H9 (cell line): ENCODE measurements at regions not wholly inside any gene's neighbourhood (a gene's known extent, or its start where the extent isn't known, plus 50 kb on each side); places are given as distances from the start of the nearest gene placed in this dataset.

Experiments used
- DNase-seq: peaks from one replicate; pipeline ENCODE4 v3.0.0-alpha.2; 2017
- H2AFZ ChIP-seq: one replicate; pipeline ENCODE4 v1.6.1; 2013; ENCODE audit warnings: mild to moderate bottlenecking, low read length, control low read depth, moderate library complexity
- H2AK5ac ChIP-seq: 2 replicates; pipeline ENCODE4 v1.6.1; 2013; ENCODE audit warnings: low read length, control low read depth, mixed read lengths; ENCODE audit not compliant: insufficient read length
- H2BK120ac ChIP-seq: one replicate; pipeline ENCODE4 v1.6.1; 2013; ENCODE audit warnings: low read depth, mild to moderate bottlenecking, low read length, control low read depth, inconsistent platforms; ENCODE audit not compliant: poor library complexity, severe bottlenecking
- H2BK12ac ChIP-seq: 2 replicates; pipeline ENCODE4 v1.6.1; 2013; ENCODE audit warnings: low read length, control low read depth, mixed read lengths, low read depth; ENCODE audit not compliant: insufficient read length
- H2BK15ac ChIP-seq: 2 replicates; pipeline ENCODE4 v1.6.1; 2013; ENCODE audit warnings: low read depth, low read length, control low read depth
- H2BK20ac ChIP-seq: one replicate; pipeline ENCODE4 v1.6.1; 2013; ENCODE audit warnings: low read depth, mild to moderate bottlenecking, low read length, control low read depth, inconsistent platforms; ENCODE audit not compliant: poor library complexity, severe bottlenecking
- H2BK5ac ChIP-seq: 2 replicates; pipeline ENCODE4 v1.6.1; 2013; ENCODE audit warnings: low read length, control low read depth, mixed read lengths; ENCODE audit not compliant: insufficient read length
- H3K14ac ChIP-seq: 2 replicates; pipeline ENCODE4 v1.6.1; 2013; ENCODE audit warnings: low read length, control low read depth; ENCODE audit not compliant: insufficient read depth
- H3K18ac ChIP-seq: 2 replicates; pipeline ENCODE4 v1.6.1; 2013; ENCODE audit warnings: low read depth, mild to moderate bottlenecking, mixed read lengths, low read length, control low read depth; ENCODE audit not compliant: insufficient read length
- H3K23ac ChIP-seq: 2 replicates; pipeline ENCODE4 v1.6.1; 2013; ENCODE audit warnings: low read length, control low read depth, mixed read lengths, low read depth; ENCODE audit not compliant: insufficient read length
- H3K23me2 ChIP-seq: 2 replicates; pipeline ENCODE4 v1.6.1; 2013; ENCODE audit warnings: low read depth, mild to moderate bottlenecking, mixed read lengths, low read length, control low read depth; ENCODE audit not compliant: insufficient read length, poor library complexity, severe bottlenecking
- H3K27ac ChIP-seq: 2 replicates; pipeline ENCODE4 v1.5.1; 2013; ENCODE audit warnings: low read length, control low read depth, mixed read lengths, low read depth; ENCODE audit not compliant: insufficient read length
- H3K27me3 ChIP-seq: 2 replicates; pipeline ENCODE4 v1.6.1; 2013; ENCODE audit warnings: low read length, control low read depth, inconsistent platforms; ENCODE audit not compliant: insufficient read depth
- H3K4ac ChIP-seq: 2 replicates; pipeline ENCODE4 v1.6.1; 2013; ENCODE audit warnings: low read depth, mild to moderate bottlenecking, control low read depth, inconsistent platforms, low read length, moderate library complexity
- H3K4me1 ChIP-seq: 2 replicates; pipeline ENCODE4 v1.6.1; 2013; ENCODE audit warnings: low read length, control low read depth, inconsistent platforms; ENCODE audit not compliant: insufficient read depth
- H3K4me2 ChIP-seq: 2 replicates; pipeline ENCODE4 v1.6.1; 2013; ENCODE audit warnings: low read length, control low read depth, mixed read lengths; ENCODE audit not compliant: insufficient read length, insufficient read depth
- H3K56ac ChIP-seq: 2 replicates; pipeline ENCODE4 v1.6.1; 2013; ENCODE audit warnings: low read depth, mild to moderate bottlenecking, mixed read lengths, low read length, control low read depth; ENCODE audit not compliant: insufficient read length
- H3K79me1 ChIP-seq: 2 replicates; pipeline ENCODE4 v1.6.1; 2013; ENCODE audit warnings: low read depth, mild to moderate bottlenecking, moderate library complexity, low read length, control low read depth, inconsistent platforms; ENCODE audit not compliant: insufficient read depth, poor library complexity, severe bottlenecking
- H3K79me2 ChIP-seq: 2 replicates; pipeline ENCODE4 v1.6.1; 2013; ENCODE audit warnings: low read length, control low read depth, inconsistent platforms; ENCODE audit not compliant: insufficient read depth
- H3K9ac ChIP-seq: 2 replicates; pipeline ENCODE4 v1.6.1; 2013; ENCODE audit warnings: low read length, control low read depth, mixed read lengths; ENCODE audit not compliant: insufficient read length; ENCODE audit errors: extremely low read depth
- H3K9me3 ChIP-seq: one replicate; pipeline ENCODE4 v1.6.1; 2013; ENCODE audit warnings: low read depth, low read length, inconsistent platforms; ENCODE audit not compliant: control insufficient read depth
- H3T11ph ChIP-seq: one replicate; pipeline ENCODE4 v1.6.1; 2013; ENCODE audit warnings: mild to moderate bottlenecking, low read length, control low read depth, inconsistent platforms
- H4K20me1 ChIP-seq: one replicate; pipeline ENCODE4 v1.6.1; 2013; ENCODE audit not compliant: control insufficient read depth, insufficient read length, insufficient read depth
- H4K5ac ChIP-seq: 2 replicates; pipeline ENCODE4 v1.6.1; 2013; ENCODE audit warnings: low read depth, mild to moderate bottlenecking, mixed read lengths, low read length, control low read depth; ENCODE audit not compliant: insufficient read length
- H4K8ac ChIP-seq: replicated peaks from 2 replicates; pipeline ENCODE4 v1.6.1; 2013; ENCODE audit warnings: low read length, control low read depth, mixed read lengths, low read depth; ENCODE audit not compliant: insufficient read length
- H4K91ac ChIP-seq: 2 replicates; pipeline ENCODE4 v1.6.1; 2013; ENCODE audit warnings: low read depth, mild to moderate bottlenecking, moderate library complexity, mixed read lengths, low read length, control low read depth; ENCODE audit not compliant: insufficient read length
- H3K27ac Mint-ChIP-seq, 3 experiments: 2 replicates in 2 of 3; 3 replicates in 1 of 3; pipeline ENCODE4 v1.8.0; 2020 to 2021; ENCODE audit warnings: mixed read lengths in 3 of 3, mild to moderate bottlenecking in 1 of 3, moderate library complexity in 1 of 3
- H3K27me3 Mint-ChIP-seq: 2 replicates; pipeline ENCODE4 v1.8.0; 2021; ENCODE audit warnings: low read depth, mild to moderate bottlenecking, moderate library complexity, mixed read lengths
- H3K36me3 Mint-ChIP-seq, 3 experiments: 2 replicates in 2 of 3; 3 replicates in 1 of 3; pipeline ENCODE4 v1.8.0; 2020 to 2021; ENCODE audit warnings: low read depth in 3 of 3, mixed read lengths in 3 of 3; ENCODE audit not compliant: insufficient read depth in 1 of 3
- H3K4me1 Mint-ChIP-seq, 2 experiments: 2 replicates each; pipeline ENCODE4 v1.8.0; 2020; ENCODE audit warnings: mixed read lengths in 2 of 2
- H3K4me3 Mint-ChIP-seq, 2 experiments: 2 replicates in 1 of 2; 3 replicates in 1 of 2; pipeline ENCODE4 v1.8.0; 2020 to 2021; ENCODE audit warnings: mild to moderate bottlenecking in 2 of 2, mixed read lengths in 2 of 2, moderate library complexity in 1 of 2
- H3K9me3 Mint-ChIP-seq, 2 experiments: 2 replicates in 1 of 2; 3 replicates in 1 of 2; pipeline ENCODE4 v1.8.0; 2020; ENCODE audit warnings: mild to moderate bottlenecking in 2 of 2, mixed read lengths in 2 of 2, moderate library complexity in 1 of 2
- WGBS: extraction: QIAGEN DNeasy Blood & Tissue Kit; methylation state at CpG from one replicate; pipeline ENCODE4 v1.1.7; 2013; ENCODE audit warnings: missing lambda C conversion rate, low lambda C conversion rate, mixed read lengths; ENCODE audit not compliant: insufficient read length; ENCODE audit errors: extremely low coverage; 5-methylcytosine and 5-hydroxymethylcytosine counted together
- TF ChIP-seq, protein P1 (sequence below): fragments of 200-600 bp; sonication (generic); conservative IDR thresholded peaks from 3 replicates; pipeline ENCODE4 v1.8.0; 2021; ENCODE audit warnings: antibody characterized with exemption, mild to moderate bottlenecking

DNA sequence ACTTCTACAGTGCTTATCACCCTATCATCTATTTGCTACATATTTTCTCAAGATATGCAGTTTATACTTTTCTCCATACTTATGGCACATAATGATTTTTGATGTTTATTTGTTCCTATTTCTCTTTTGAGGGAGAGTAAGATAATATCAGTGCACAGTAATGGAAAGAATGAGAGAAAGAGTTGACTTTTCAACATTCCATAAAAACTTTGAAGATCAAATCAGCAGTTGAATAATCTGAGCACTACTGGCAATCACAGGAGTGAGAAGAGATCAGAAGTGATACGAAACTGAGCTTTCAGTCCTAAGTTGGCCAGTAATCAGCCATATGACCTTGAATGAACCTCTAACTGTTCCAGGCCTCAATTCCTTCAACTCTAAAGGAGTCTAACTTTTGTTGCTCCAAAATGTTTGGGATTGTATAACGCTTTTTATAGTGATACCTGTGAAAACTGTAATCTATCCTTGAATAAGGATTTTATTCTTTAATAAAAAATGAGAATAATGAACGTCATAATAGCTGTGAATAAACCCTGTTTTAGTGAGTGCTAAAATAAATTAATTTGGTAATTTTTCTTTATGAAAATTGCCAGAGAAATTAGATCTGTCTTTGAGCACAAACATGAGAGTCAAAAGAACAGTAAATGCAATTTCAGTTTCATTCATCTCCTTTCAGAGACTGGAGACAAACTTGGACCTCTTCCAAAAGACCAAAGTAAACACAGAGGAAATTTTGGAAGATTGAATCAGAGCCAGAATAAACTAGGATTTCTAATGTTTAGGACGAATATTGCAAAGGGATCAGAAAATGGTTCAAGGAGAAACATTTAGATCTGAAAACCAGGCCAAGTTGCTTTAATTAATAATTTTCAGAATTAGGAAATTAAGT is 309.9 kb downstream of the ADGRL2 start:
- Histone ChIP-seq H3K9me3 (no peaks in the 10 kb centered on the region), H4K20me1 (no peaks in the 10 kb centered on the region), H3K79me2 (no peaks in the 10 kb centered on the region), H3K23ac (no peak overlapping the region), H2BK120ac (no peak overlapping the region), H3K27ac (no peak overlapping the region), H4K5ac (no peak overlapping the region), H2BK20ac (no peak overlapping the region), H3K23me2 (no peaks in the 10 kb centered on the region), H3K9ac (no peak overlapping the region), H2BK12ac (no peak overlapping the region), H3K27me3 (no peaks in the 10 kb centered on the region), H4K8ac (no peak overlapping the region), H3K4ac (no peak overlapping the region), H4K91ac (no peak overlapping the region), H3K14ac (no peak overlapping the region), H3K4me1 (no peaks in the 10 kb centered on the region), H2BK15ac (no peak overlapping the region), H3K56ac (no peak overlapping the region), H3K79me1 (no peaks in the 10 kb centered on the region), H2AFZ (no peak overlapping the region), H3K4me2 (no peak overlapping the region), H2BK5ac (no peak overlapping the region), H3T11ph (no peak overlapping the region), H2AK5ac (no peak overlapping the region), H3K18ac (no peak overlapping the region)
- no peak overlapping the region for H3K4me3 Mint-ChIP-seq
- H3K4me1 Mint-ChIP-seq, result no peaks in the 10 kb centered on the region
- no peaks in the 10 kb centered on the region for H3K27me3 Mint-ChIP-seq
- no peaks in the 10 kb centered on the region; a peak in 1 of 5 replicates for H3K9me3 Mint-ChIP-seq
- no CpG with 5 or more reads among the region's 4 CpGs for WGBS
- DNase-seq, result no peak
- H3K36me3 Mint-ChIP-seq, result no peaks in the 10 kb centered on the region
- no peak overlapping the region for H3K27ac Mint-ChIP-seq
- TF ChIP-seq, protein P1, sequence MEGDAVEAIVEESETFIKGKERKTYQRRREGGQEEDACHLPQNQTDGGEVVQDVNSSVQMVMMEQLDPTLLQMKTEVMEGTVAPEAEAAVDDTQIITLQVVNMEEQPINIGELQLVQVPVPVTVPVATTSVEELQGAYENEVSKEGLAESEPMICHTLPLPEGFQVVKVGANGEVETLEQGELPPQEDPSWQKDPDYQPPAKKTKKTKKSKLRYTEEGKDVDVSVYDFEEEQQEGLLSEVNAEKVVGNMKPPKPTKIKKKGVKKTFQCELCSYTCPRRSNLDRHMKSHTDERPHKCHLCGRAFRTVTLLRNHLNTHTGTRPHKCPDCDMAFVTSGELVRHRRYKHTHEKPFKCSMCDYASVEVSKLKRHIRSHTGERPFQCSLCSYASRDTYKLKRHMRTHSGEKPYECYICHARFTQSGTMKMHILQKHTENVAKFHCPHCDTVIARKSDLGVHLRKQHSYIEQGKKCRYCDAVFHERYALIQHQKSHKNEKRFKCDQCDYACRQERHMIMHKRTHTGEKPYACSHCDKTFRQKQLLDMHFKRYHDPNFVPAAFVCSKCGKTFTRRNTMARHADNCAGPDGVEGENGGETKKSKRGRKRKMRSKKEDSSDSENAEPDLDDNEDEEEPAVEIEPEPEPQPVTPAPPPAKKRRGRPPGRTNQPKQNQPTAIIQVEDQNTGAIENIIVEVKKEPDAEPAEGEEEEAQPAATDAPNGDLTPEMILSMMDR, result no peak
